ENCODE measurements at regions not wholly inside any gene's neighbourhood (a gene's known extent, or its start where the extent isn't known, plus 50 kb on each side); places are given as distances from the start of the nearest gene placed in this dataset.

- H3K4me3 ChIP-seq, result no peak overlapping the region
- no peak for DNase-seq
- no peaks in the 10 kb centered on the region for H3K36me3 ChIP-seq
- WGBS, 5 donors, result 75 to 84% (median 81%) methylated on average over 13 to 14 of the region's 14 CpGs
- intact Hi-C loops (cut with DNase I; ENCODE audit: low total_unique reads), result no loop called here
- H3K9me3 ChIP-seq, result no peaks in the 10 kb centered on the region
- H3K4me1 ChIP-seq, result no peaks in the 10 kb centered on the region
- peaks cover 0 to 96% (median 9%) of the 10 kb centered on the region in 7 donors for H3K27me3 ChIP-seq (replicated peaks in 1 of 7)
- H3K27ac ChIP-seq, result no peak overlapping the region
- no peak for TF ChIP-seq CTCF (IDR thresholded peaks at IDR 0.05 in 8 of 11, conservative IDR thresholded peaks at IDR 0.05 in 3 of 11)
- TF ChIP-seq POLR2A (IDR thresholded peaks at IDR 0.05), result no peak
- TF ChIP-seq POLR2AphosphoS5 (IDR thresholded peaks at IDR 0.05), result no peak
These were observed 246.3 kb downstream of the RBFOX3 start for GRCh38 chr17:79364315-79365094.

GRCh38 chr17:79363552-79364275, 247.1 kb downstream of the RBFOX3 start:
- Histone ChIP-seq H3K9me3 (no peaks in the 10 kb centered on the region), H3K27ac (no peak overlapping the region), H3K4me3 (no peak overlapping the region), H3K4me1 (no peaks in the 10 kb centered on the region), H3K36me3 (no peaks in the 10 kb centered on the region), H3K27me3 (replicated peaks in 1 of 7) (peaks cover 0 to 96% (median 9%) of the 10 kb centered on the region in 7 donors)
- no peak for TF ChIP-seq POLR2A (IDR thresholded peaks at IDR 0.05)
- TF ChIP-seq POLR2AphosphoS5 (IDR thresholded peaks at IDR 0.05), result no peak
- TF ChIP-seq CTCF (IDR thresholded peaks at IDR 0.05 in 8 of 11, conservative IDR thresholded peaks at IDR 0.05 in 3 of 11), result no peak
- WGBS, 5 donors, result 74 to 80% (median 77%) methylated on average over 14 to 16 of the region's 16 CpGs
- DNase-seq, result no peak
- intact Hi-C loops (cut with DNase I; ENCODE audit: low total_unique reads), result no loop called here

DNA sequence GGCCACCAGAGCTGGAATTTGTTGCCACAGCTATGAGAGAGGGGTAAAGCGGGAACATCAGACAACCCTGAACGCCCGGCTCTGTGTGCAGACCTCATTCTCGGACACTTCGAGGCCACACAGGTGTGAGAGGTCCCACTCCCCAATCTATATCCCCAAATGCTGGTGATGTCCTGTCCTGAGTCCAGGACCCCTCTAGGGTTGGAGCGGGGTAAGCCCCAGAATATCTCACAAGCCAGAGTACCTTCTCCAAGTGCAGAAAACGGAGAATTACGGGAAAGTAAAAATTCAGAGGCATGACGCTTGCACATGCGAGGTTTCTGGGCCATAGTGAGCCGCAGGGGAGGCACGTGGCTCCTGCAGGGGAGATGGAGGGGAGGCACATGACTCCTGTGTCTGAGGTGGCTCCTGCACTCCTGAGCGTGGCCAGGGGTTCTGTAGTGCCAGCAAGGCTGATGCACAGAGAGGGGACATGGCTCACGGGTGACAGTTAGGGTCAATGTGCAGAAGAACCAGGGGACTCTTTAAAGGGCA, 248.0 kb downstream of the RBFOX3 start:
- Histone ChIP-seq H3K27me3 (replicated peaks in 1 of 7) (peaks cover 0 to 96% (median 9%) of the 10 kb centered on the region in 7 donors), H3K36me3 (no peaks in the 10 kb centered on the region), H3K9me3 (no peaks in the 10 kb centered on the region), H3K4me3 (no peak overlapping the region), H3K4me1 (no peaks in the 10 kb centered on the region), H3K27ac (no peak overlapping the region)
- no peak for TF ChIP-seq POLR2AphosphoS5 (IDR thresholded peaks at IDR 0.05)
- no peak for TF ChIP-seq POLR2A (IDR thresholded peaks at IDR 0.05)
- TF ChIP-seq CTCF (IDR thresholded peaks at IDR 0.05 in 8 of 11, conservative IDR thresholded peaks at IDR 0.05 in 3 of 11), result no peak
- intact Hi-C loops (cut with DNase I; ENCODE audit: low total_unique reads), result no loop called here
- 82 to 89% (median 83%) methylated on average over 14 of the region's 14 CpGs for WGBS, 5 donors
- DNase-seq, result no peak
